ENCODE measurements at regions not wholly inside any gene's neighbourhood (a gene's known extent, or its start where the extent isn't known, plus 50 kb on each side); places are given as distances from the start of the nearest gene placed in this dataset.
"Not testable (repeated sequence)": the region's sequence is repeated elsewhere in the genome, so short reads cannot be mapped to it uniquely, and the experiment has no call there.

DNA sequence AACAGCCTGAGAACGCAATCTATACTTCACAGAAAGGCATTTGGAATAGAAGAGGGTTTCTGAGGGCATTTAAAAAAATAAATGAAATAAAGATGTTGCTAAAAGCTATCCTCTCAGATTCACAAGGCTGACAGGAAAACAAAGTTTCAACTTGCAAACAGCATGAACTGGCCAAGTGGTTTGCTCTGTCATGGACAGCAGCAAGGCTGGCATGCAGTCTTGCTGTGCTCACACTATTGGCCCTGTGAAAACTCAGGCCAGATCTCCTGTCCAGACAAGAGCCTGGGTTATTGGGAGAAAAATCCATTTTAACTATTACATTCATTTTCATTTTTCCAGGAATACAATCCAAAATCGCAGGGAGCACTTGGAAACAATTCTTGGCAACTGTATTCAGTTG is 506.2 kb upstream of the SLC35B3 start:
- H3K4me1 Mint-ChIP-seq: no peaks in the 10 kb centered on the region
- intact Hi-C loops (cut with DNase I, micrococcal nuclease): no loop called here
- H3K27me3 Mint-ChIP-seq: peaks cover 7% of the 10 kb centered on the region
- DNase-seq: no peak
- POLR2A ChIA-PET: no interaction called here
- no peak overlapping the region for H3K4me3 Mint-ChIP-seq
- no peak for ATAC-seq
- no peak overlapping the region for H3K27ac Mint-ChIP-seq
- no peaks in the 10 kb centered on the region for H3K9me3 Mint-ChIP-seq (ENCODE audit: low read depth)
- H3K36me3 Mint-ChIP-seq (ENCODE audit: low read depth): no peaks in the 10 kb centered on the region
- CTCF ChIA-PET: interaction anchor here (0.6 kb wide), 1 partner anchor 23 kb away, joined by 3 read pairs; no protein-coding TSS in a partner anchor

DNA sequence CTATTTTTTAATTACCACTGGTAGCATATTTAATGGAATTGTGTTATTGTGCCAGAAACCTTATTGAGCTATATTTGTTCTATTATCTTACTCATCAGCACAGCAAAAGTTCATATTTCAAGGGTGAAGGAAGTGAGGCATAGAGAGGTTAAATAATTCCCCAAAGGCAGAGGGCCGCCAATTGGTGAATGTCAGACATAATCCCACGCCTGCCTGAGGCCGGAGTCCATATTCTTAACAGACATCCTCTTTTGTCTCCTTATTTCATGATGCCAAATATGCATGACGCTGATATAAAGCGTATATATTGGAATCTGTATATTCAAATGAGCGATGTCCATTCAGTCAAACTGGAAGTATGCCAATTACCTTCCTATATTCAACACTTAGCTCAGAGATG is 505.0 kb upstream of the SLC35B3 start:
- DNase-seq (no peak), ATAC-seq (no peak)
- POLR2A ChIA-PET: no interaction called here
- H3K27me3 Mint-ChIP-seq: peaks cover 7% of the 10 kb centered on the region
- H3K36me3 Mint-ChIP-seq (ENCODE audit: low read depth): no peaks in the 10 kb centered on the region
- H3K9me3 Mint-ChIP-seq (ENCODE audit: low read depth): no peaks in the 10 kb centered on the region
- intact Hi-C loops (cut with DNase I, micrococcal nuclease): no loop called here
- CTCF ChIA-PET: no interaction called here
- no peaks in the 10 kb centered on the region for H3K4me1 Mint-ChIP-seq
- no peak overlapping the region for H3K4me3 Mint-ChIP-seq
- no peak overlapping the region for H3K27ac Mint-ChIP-seq

DNA sequence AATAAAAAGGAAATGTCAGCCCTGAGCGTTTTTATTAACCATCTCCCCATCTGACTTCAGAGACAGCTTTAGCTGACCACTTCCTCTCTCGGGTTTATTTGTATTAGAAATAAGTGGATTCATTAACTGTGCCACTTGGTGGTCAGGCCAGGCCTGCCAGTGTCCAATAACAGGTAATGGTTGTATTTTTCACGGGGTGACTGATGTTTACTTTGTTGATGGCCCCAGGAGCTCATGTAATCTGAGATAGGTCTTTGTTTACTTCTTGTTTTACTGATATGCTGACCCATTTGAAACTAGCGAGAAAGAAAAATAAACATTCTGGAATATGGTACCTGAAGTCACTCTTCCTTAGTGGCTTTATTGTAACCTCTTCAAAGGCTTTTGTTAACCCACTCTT is 504.3 kb upstream of the SLC35B3 start:
- POLR2A ChIA-PET: no interaction called here
- intact Hi-C loops (cut with DNase I, micrococcal nuclease): no loop called here
- no peak overlapping the region for H3K27ac Mint-ChIP-seq

DNA sequence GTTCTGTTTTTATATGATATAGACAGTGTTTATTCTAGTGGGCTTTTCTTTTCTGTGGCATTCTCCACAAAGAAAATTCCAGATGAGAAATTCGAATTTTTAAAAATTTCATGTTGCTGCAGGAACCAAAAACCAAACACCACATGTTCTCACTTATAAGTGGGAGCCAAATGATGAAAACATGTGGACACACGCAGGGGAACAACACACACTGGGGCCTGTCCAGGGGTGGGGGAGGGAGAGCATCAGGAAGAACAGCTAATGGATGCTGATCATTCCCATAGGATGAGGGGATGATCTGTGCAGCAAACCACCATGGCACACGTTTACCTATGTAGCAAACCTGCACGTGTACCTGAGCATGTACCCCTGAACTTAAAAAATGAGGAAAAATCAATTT is 499.0 kb upstream of the SLC35B3 start:
- Mint-ChIP-seq H3K9me3 (ENCODE audit: low read depth) (no peaks in the 10 kb centered on the region), H3K27ac (no peak overlapping the region), H3K4me1 (no peaks in the 10 kb centered on the region), H3K4me3 (no peak overlapping the region), H3K27me3 (peaks cover 4% of the 10 kb centered on the region), H3K36me3 (ENCODE audit: low read depth) (no peaks in the 10 kb centered on the region)
- intact Hi-C loops (cut with DNase I, micrococcal nuclease): no loop called here
- ChIA-PET CTCF (no interaction called here), POLR2A (no interaction called here)
- no peak for ATAC-seq
- no peak for DNase-seq

More for the DNA sequence above, 504.3 kb upstream of the SLC35B3 start:
- no peak for DNase-seq
- CTCF ChIA-PET: interaction anchor here (0.8 kb wide), 1 partner anchor 64 kb away, joined by 4 read pairs; no protein-coding TSS in a partner anchor
- ATAC-seq: no peak
- H3K4me3 Mint-ChIP-seq: no peak overlapping the region
- no peaks in the 10 kb centered on the region for H3K9me3 Mint-ChIP-seq (ENCODE audit: low read depth)
- no peaks in the 10 kb centered on the region for H3K4me1 Mint-ChIP-seq
- H3K27me3 Mint-ChIP-seq: peaks cover 7% of the 10 kb centered on the region
- H3K36me3 Mint-ChIP-seq (ENCODE audit: low read depth): no peaks in the 10 kb centered on the region

DNA sequence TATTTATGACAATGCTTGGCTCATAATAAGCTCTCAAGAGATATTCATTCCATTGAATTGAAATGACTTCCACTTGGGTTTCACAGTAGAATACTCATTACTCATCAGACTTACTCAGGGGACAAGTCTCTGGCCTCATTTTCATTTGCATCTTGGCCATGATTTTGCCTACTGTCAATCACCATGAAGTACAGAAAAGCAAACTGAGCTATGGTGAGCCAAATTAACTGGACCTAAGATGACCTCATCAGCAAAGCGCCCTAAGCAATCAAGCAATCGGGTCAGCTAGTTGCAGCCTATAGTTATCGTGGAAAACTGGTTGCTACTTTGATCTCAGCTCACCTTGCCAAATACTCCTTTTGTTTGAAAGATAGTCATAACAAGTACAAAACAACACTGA is 494.7 kb upstream of the SLC35B3 start:
- CTCF ChIA-PET: no interaction called here
- H3K27me3 Mint-ChIP-seq: peaks cover 4% of the 10 kb centered on the region
- no peaks in the 10 kb centered on the region for H3K9me3 Mint-ChIP-seq (ENCODE audit: low read depth)
- H3K4me1 Mint-ChIP-seq: no peaks in the 10 kb centered on the region
- intact Hi-C loops (cut with DNase I, micrococcal nuclease): no loop called here
- ATAC-seq: no peak
- no peaks in the 10 kb centered on the region for H3K36me3 Mint-ChIP-seq (ENCODE audit: low read depth)
- H3K27ac Mint-ChIP-seq: no peak overlapping the region
- H3K4me3 Mint-ChIP-seq: no peak overlapping the region
- DNase-seq: no peak
- POLR2A ChIA-PET: no interaction called here

DNA sequence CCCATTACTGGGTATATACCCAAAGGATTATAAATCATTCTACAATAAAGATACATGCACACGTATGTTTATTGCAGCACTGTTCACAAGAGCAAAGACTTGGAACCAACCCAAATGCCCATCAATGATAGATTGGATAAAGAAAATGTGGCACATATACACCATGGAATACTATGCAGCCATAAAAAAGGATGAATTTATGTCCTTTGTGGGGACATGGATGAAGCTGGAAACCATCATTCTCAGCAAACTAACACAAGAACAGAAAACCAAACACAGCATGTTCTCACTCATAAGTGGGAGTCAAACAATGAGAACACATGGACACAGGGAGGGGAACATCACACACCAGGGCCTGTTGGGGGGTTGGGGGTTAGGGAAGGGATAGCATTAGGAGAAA is 484.9 kb upstream of the SLC35B3 start:
- DNase-seq; H3K36me3 Mint-ChIP-seq (ENCODE audit: low read depth); POLR2A ChIA-PET; H3K27ac Mint-ChIP-seq; H3K27me3 Mint-ChIP-seq; CTCF ChIA-PET; H3K4me3 Mint-ChIP-seq; ATAC-seq; intact Hi-C loops (cut with DNase I, micrococcal nuclease); H3K4me1 Mint-ChIP-seq; H3K9me3 Mint-ChIP-seq (ENCODE audit: low read depth): not testable (repeated sequence)

DNA sequence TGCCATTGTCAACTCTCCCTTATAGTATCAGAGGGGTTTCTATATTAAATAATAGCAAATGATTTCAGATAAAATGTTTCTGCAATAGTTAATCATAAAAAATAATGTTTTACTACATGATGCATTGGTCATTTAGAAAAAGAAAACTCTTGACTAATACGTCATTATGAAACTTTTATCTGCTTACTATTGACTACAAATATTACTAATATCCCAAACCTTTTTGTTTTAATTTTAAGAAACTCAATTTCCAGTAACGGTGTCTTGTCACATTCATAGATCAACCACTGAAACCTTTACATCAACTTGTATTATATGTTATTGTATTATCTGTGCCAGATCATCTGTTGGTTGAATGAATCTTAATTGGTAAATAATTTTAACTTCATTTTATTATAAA is 482.9 kb upstream of the SLC35B3 start:
- ChIA-PET CTCF (no interaction called here), POLR2A (no interaction called here)
- H3K4me1 Mint-ChIP-seq: no peaks in the 10 kb centered on the region
- H3K27ac Mint-ChIP-seq: no peak overlapping the region
- ATAC-seq: no peak
- peaks cover 2% of the 10 kb centered on the region for H3K27me3 Mint-ChIP-seq
- DNase-seq: no peak
- no peaks in the 10 kb centered on the region for H3K36me3 Mint-ChIP-seq (ENCODE audit: low read depth)
- H3K9me3 Mint-ChIP-seq (ENCODE audit: low read depth): peaks cover 3% of the 10 kb centered on the region
- H3K4me3 Mint-ChIP-seq: no peak overlapping the region
- intact Hi-C loops (cut with DNase I, micrococcal nuclease): loop anchor here in 1 of 2 experiments (10.0 kb wide), 1 partner anchor 433 kb away; no protein-coding TSS in a partner anchor

DNA sequence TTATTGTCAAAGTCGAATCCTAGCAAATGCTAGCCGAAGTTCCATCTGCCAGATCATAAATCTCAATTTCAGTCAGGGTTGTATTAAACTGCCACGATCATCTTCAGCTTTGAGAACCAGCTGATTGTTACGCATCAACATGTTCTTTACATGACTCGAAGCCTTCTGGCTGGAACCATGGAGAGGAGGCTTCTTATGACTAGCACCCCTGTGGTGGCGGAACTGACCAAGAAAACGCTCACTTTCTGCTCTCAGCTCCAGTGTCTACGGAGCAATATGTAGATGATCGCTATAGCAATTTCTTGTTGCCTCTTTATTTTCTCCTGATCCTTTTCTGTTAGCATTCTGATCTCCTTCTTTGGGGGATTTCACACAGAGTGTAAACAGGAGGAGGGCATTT is 479.4 kb upstream of the SLC35B3 start:
- no peaks in the 10 kb centered on the region for H3K36me3 Mint-ChIP-seq (ENCODE audit: low read depth)
- ATAC-seq (no peak), DNase-seq (no peak)
- H3K9me3 Mint-ChIP-seq (ENCODE audit: low read depth): peaks cover 7% of the 10 kb centered on the region
- H3K4me3 Mint-ChIP-seq: no peak overlapping the region
- ChIA-PET CTCF (no interaction called here), POLR2A (no interaction called here)
- H3K4me1 Mint-ChIP-seq: no peaks in the 10 kb centered on the region
- intact Hi-C loops (cut with DNase I, micrococcal nuclease): loop anchor here in 1 of 2 experiments (10.0 kb wide), 1 partner anchor 430 kb away; no protein-coding TSS in a partner anchor
- no peak overlapping the region for H3K27ac Mint-ChIP-seq
- peaks cover 6% of the 10 kb centered on the region for H3K27me3 Mint-ChIP-seq

DNA sequence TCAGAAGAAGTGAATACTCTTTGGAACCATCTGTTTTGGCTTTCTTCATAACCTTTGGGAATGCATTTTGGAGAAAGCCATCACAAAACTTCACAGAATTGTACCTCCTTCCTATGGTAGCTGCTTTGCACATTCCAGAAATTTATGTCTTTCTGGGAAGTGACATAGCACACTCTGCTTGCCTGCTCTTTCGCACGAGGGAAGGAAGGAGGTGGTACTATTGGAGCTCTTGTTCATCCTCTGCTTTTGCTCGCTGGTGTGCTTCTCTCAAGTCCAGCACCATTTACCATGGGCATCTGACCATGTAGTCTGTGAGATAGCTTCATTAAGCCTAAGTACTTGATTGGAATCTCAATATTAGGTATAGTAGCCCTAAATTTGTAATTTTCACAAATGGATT is 473.3 kb upstream of the SLC35B3 start:
- peaks cover 4% of the 10 kb centered on the region for H3K9me3 Mint-ChIP-seq (ENCODE audit: low read depth)
- ATAC-seq: no peak
- ChIA-PET CTCF (no interaction called here), POLR2A (no interaction called here)
- intact Hi-C loops (cut with DNase I, micrococcal nuclease): no loop called here
- no peak overlapping the region for H3K4me3 Mint-ChIP-seq
- no peaks in the 10 kb centered on the region for H3K36me3 Mint-ChIP-seq (ENCODE audit: low read depth)
- DNase-seq: no peak
- no peaks in the 10 kb centered on the region for H3K4me1 Mint-ChIP-seq
- peaks cover 9% of the 10 kb centered on the region for H3K27me3 Mint-ChIP-seq
- H3K27ac Mint-ChIP-seq: no peak overlapping the region

DNA sequence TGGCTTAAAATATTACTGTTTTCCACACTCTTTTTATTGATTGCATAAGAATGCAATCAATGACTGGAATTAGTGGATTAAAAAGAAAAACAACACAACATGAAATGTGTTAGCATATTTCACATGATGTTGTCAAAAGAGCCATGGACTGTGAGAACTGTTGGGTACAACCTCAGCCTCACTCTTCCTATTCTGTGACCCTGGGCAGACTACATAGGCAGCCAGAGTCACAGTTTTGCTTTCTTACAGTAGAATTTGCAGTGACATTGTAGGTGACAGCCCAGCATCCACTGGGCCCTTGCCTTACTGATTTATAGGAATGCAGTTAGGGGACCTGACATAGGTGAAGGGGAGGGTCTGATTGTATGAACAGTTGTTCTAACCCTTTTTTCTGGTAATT is 471.4 kb upstream of the SLC35B3 start:
- peaks cover 7% of the 10 kb centered on the region for H3K27me3 Mint-ChIP-seq
- ChIA-PET CTCF (no interaction called here), POLR2A (no interaction called here)
- peaks cover 1% of the 10 kb centered on the region for H3K9me3 Mint-ChIP-seq (ENCODE audit: low read depth)
- no peak for DNase-seq
- H3K4me1 Mint-ChIP-seq: no peaks in the 10 kb centered on the region
- no peaks in the 10 kb centered on the region for H3K36me3 Mint-ChIP-seq (ENCODE audit: low read depth)
- no peak overlapping the region for H3K4me3 Mint-ChIP-seq
- no peak for ATAC-seq
- intact Hi-C loops (cut with DNase I, micrococcal nuclease): no loop called here
- no peak overlapping the region for H3K27ac Mint-ChIP-seq

DNA sequence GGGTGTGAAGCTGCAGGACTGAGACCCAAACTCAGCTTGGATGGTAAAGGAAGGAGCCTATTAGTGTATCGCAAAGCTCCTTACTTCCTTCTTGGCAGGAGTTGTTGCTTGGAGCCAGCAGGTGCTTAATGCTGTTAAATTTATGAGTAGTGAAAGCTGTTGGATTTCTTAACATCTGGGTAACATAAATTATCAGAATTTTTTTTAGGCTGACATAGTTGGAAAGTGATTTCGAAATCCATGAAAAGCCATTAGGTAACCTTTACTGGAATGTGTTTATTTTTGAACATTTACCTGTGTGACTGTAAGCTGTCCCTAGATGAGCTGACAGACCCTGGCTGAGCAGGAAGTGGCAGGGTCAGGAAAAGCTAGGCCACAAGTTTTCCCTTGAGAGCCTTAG is 470.4 kb upstream of the SLC35B3 start:
- DNase-seq (no peak), ATAC-seq (no peak)
- intact Hi-C loops (cut with DNase I, micrococcal nuclease): no loop called here
- CTCF ChIA-PET: interaction anchor here (0.8 kb wide), 1 partner anchor 46 kb away, joined by 3 read pairs; no protein-coding TSS in a partner anchor
- Mint-ChIP-seq H3K4me3 (no peak overlapping the region), H3K36me3 (ENCODE audit: low read depth) (no peaks in the 10 kb centered on the region), H3K4me1 (no peaks in the 10 kb centered on the region), H3K9me3 (ENCODE audit: low read depth) (no peaks in the 10 kb centered on the region), H3K27me3 (peaks cover 7% of the 10 kb centered on the region), H3K27ac (no peak overlapping the region)
- POLR2A ChIA-PET: no interaction called here

DNA sequence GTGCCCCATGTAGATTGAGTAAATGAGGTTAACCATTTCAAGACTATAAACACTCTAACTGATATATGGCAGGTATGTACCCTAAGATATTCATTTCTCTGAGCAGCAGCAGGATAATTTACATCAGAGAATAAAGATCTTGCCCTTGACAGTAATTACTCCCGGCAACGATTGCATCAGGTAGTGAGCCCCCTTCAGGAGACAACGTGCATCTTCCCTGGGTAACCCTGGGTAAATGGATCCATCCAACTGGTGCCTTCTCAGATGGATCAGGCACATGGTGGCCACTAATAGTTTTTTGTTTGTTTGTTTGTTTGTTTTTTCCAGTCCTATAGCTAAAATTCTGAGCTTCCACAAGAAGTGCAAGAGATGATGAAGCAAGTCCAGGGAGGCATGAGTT is 469.4 kb upstream of the SLC35B3 start:
- ChIA-PET POLR2A (no interaction called here), CTCF (no interaction called here)
- Mint-ChIP-seq H3K36me3 (ENCODE audit: low read depth) (no peaks in the 10 kb centered on the region), H3K4me3 (no peak overlapping the region), H3K27me3 (peaks cover 5% of the 10 kb centered on the region), H3K4me1 (no peaks in the 10 kb centered on the region), H3K27ac (no peak overlapping the region), H3K9me3 (ENCODE audit: low read depth) (no peaks in the 10 kb centered on the region)
- DNase-seq (peak; percentile 5), ATAC-seq (no peak)
- intact Hi-C loops (cut with DNase I, micrococcal nuclease): no loop called here

DNA sequence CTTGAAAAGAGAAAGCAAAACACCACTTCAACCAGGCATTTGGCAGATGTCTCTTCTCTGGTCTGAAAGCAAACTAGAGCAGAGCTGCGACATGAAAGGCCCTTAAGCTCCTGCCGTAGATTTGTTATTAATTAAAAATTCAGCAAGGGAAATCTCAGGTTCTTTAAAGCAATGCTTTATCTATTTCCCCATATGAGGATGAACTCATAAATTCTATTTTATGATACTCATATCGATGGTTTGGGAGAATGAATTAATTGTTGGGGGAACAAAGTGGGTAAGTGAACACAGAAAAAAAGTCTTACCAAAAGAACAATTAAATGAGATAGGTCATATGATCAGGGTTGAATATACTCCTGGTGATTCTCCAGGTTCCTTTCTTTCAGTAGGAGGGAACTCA is 464.7 kb upstream of the SLC35B3 start:
- no peaks in the 10 kb centered on the region for H3K4me1 Mint-ChIP-seq
- H3K9me3 Mint-ChIP-seq (ENCODE audit: low read depth): no peaks in the 10 kb centered on the region
- intact Hi-C loops (cut with DNase I, micrococcal nuclease): no loop called here
- CTCF ChIA-PET: interaction anchor here (0.7 to 1.0 kb wide), 3 partner anchors 10 to 336 kb away, joined by 3 to 4 read pairs (median 3); no protein-coding TSS in a partner anchor
- H3K27me3 Mint-ChIP-seq: peaks cover 2% of the 10 kb centered on the region
- H3K27ac Mint-ChIP-seq: no peak overlapping the region
- DNase-seq (no peak), ATAC-seq (no peak)
- H3K36me3 Mint-ChIP-seq (ENCODE audit: low read depth): no peaks in the 10 kb centered on the region
- POLR2A ChIA-PET: no interaction called here
- H3K4me3 Mint-ChIP-seq: no peak overlapping the region
